GM18858 (cell line): ENCODE measurements at regions not wholly inside any gene's neighbourhood (a gene's known extent, or its start where the extent isn't known, plus 50 kb on each side); places are given as distances from the start of the nearest gene placed in this dataset.
A peak's percentile ranks its signal among the peaks of the same experiment; 100 is the strongest.
"Not testable (repeated sequence)": the region's sequence is repeated elsewhere in the genome, so short reads cannot be mapped to it uniquely, and the experiment has no call there.

Experiments
- ATAC-seq: cut with Tn5 transposase; IDR thresholded peaks from one replicate; pipeline ENCODE4 v1.9.1; 2021; ENCODE audit not compliant: unreplicated experiment

DNA sequence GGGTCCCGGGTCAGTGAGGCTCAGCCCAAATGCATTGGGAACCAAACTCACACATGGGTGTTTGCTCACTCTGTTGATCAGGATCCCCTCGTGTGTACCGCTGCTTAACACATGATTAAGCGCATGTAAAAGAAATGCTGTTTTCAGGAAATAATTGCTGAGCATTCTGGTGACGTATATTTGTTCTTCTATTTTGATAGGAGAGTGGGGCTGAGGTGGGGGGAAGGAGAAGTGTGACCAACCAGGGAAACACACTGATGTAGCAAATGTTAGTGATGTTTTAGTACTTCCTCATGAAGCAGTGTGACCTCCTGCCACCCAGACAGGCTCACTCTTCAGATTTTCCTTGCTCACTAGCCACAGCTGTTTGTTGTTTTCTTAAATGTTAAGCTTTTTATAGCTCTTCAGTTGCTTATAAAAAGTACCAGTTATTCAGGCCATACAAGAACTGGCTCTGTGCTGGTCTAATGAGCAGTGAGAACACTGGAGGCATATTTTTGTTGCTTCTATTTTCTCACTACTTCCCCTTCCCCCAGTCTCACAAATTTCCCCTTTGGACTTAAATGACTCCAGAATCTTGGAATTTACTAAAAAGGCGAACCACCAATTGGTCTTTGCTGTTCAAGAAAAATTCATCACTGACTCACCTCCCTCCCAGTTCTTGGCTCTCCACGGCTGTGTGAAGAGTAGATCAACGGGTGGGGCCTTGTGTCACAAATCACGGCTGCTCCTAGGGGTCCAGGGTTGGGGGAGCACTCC lies 79.2 kb upstream of the BACH2 start:
- ATAC-seq, result no peak

DNA sequence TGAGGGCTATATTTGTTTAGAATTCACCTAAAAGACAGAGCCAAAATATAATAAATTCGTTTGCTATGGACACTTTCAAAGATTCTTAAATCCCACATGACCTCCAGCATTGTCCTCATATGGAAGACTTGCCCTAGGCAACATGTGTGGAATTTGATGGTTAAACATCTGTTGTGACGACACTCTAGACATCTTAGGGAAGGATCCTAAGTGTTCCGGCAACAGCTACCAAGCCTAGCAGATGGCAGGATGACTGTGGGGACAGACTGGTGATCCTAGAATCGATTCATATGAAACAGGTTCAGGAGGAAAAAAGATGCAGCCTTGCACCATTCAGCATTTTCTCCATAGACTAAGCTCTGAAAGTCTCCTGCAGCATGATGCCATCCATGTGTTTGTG lies 77.6 kb upstream of the BACH2 start:
- ATAC-seq, result no peak

DNA sequence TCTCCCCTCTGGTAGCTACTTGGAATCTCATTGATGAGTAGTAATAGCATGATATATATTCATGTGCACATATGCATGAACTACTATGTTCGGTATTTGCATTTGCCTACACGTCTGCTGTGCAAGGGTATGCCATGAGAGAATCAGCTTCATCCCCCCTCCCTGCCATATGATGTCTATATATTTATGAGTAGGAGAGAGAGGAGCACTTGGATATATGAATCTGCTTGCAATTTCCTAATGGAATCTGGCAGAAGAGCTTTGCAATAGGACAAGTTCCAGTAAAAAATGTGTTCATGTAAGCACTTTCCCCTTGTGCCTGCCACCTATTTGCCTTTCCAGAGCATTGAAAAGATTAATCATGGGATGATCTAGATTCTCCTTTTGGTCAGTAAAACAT lies 76.2 kb upstream of the BACH2 start:
- ATAC-seq, result no peak

DNA sequence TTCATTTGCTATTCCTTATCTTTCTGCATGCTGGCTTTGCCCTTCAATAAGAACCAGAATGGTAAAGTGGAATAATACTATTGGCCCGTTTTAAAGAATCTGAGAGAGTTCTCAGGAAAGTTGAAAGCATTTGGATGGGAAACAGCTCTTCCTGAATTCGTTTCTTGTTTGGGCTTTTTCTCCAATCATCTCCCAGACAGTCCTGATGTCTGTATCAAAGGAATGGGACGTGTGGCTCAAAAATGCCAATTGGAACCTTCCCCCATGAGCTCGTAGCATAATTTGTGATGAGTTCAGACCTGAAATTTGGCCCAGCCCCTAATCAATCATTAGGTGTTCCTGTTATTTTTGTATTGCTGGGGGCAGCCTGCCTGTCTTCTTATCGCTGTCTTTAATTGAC lies 75.8 kb upstream of the BACH2 start:
- no peak for ATAC-seq

- ATAC-seq, result no peak
Observed at GRCh38 chr6:90370493-90370959, 73.9 kb upstream of the BACH2 start.

DNA sequence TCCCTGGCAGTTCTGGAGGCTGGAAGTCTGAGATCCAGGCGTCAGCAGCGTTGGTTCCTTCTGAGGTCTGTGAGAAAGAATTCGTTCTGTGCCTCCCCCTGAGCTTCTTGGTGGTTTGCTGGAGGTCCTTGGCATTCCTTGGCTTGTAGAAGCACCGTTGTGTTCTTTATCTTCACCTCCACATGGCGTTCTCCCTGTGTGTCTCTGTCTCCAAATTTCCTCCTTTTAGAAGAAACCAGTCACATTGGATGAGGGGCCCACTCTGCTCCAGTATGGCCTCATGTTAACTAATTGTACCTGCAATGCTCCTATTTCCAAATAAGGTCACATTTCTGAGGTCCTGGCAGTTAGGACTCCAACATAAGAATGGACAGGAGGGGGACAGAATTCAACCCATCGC lies 73.0 kb upstream of the BACH2 start:
- no peak for ATAC-seq

GRCh38 chr6:90369024-90369519 lies 72.4 kb upstream of the BACH2 start:
- peak; percentile 100 for ATAC-seq

DNA sequence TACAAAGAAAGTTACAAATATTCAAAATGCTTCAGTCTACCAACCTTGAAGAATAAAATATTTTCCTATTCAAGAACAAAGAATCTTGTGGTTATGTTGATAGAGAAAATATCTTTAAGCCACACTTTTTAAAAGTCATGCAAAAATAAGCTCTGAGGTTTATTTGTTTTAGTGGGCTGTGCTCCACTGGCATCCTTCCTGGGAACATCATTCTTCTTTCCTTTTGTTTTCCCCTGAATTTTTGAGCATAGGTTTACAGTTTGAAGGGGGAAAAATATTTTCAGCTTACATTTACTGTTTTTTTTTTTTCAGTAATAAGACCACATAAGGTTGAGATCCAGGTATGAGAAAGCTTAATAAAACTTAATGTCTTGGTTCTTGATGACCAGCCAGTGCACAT lies 72.0 kb upstream of the BACH2 start:
- ATAC-seq, result no peak

DNA sequence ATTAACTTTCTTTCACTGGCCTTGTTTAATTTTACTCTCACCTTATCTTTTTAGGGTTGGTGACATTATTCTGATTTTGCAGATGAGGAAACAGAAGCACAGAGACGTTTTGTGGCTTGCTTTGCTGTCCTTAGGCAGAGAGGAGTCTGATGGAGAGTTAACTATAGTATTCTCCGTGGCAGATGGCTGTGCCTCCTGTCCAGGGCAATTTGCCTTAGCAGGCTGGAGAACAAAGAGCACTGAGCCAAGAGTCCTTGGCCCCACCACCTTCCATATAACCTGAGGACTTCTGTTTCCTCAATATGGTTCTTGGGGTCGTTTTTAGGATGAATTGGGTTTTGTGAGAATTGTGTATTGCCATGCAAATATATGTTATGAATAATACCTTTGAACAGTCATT lies 71.4 kb upstream of the BACH2 start:
- ATAC-seq, result no peak

GRCh38 chr6:90365565-90366219 lies 69.0 kb upstream of the BACH2 start:
- no peak for ATAC-seq

DNA sequence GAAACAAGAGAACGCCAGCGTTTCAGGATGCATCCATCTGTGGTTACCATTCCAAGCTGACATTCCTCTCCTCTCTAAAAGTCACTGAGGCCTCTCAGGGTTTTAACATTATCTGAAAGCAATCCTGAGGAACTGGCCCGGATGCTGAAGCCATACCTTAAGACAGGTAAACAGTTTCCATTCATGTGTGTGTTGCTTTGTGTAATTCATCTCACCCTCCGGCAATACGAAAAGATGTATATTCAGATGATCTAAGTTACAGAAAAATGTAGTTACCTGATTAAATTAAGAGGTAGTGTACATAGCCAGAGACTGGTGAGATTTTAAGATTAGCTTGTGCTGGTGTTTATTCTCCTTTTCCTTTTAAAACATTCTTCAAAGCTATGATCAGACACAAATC lies 68.4 kb upstream of the BACH2 start:
- no peak for ATAC-seq

- ATAC-seq, result no peak
Observed at GRCh38 chr6:90364286-90364685, 67.6 kb upstream of the BACH2 start.

GRCh38 chr6:90362318-90362717 lies 65.7 kb upstream of the BACH2 start:
- ATAC-seq, result no peak

GRCh38 chr6:90361174-90361573 lies 64.5 kb upstream of the BACH2 start:
- no peak for ATAC-seq

GRCh38 chr6:90358036-90358770 lies 61.6 kb upstream of the BACH2 start:
- not testable (repeated sequence) for ATAC-seq

DNA sequence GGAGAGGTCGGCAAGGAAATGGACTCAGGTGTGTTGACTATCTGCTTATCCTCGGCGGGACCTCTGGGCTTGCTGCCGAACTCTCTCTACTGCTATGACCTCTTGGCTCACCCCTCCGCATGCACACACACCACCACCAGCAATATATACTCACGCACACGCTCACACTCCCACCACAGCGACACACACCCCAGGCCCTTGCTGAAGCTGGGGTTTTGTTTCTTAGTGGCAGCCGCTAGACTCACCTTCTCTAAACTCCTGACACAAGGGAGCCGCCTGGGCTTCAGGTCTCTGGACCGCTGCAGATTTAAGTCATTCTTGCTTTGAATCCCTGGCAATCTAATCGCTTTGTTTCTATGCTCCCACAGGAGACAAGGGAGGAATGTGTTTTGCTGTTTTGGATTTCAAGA lies 59.4 kb upstream of the BACH2 start:
- no peak for ATAC-seq

DNA sequence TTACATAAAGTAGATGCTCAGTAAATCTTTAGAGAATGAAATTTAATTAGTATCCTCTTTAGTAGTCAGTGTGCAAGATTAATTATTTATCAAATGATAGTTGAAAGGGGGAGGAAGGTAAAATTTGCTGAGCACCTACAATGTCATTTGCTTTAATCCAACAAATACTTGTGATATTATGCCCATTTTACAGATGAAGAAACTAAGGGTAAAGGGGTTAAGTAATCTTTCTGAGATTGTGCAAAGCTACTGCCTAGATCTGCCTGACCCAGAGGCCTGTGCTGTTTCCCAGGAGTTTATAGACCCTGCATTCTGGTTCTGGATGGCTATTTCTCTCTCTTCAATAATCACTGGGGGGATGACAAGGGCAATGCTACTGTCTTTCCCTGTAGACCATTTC lies 58.3 kb upstream of the BACH2 start:
- ATAC-seq, result no peak

DNA sequence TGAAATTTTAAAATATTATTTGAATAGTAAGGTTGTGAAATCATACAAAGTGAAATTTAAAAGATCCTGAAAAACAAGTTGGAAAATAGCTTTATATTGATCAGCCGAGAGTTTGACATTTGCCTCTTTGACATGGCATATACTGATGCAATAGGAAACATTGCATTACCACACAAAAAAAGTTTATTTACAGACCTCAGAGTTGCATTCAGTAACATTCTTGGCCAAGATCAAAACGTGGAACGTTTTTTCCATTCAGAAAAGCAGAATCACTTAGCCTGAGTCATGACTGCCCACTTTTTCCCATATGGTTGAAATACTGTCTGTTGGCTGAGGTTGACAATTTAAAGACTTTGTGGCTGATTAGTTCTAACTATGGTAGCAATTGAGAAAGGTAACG lies 55.1 kb upstream of the BACH2 start:
- no peak for ATAC-seq

DNA sequence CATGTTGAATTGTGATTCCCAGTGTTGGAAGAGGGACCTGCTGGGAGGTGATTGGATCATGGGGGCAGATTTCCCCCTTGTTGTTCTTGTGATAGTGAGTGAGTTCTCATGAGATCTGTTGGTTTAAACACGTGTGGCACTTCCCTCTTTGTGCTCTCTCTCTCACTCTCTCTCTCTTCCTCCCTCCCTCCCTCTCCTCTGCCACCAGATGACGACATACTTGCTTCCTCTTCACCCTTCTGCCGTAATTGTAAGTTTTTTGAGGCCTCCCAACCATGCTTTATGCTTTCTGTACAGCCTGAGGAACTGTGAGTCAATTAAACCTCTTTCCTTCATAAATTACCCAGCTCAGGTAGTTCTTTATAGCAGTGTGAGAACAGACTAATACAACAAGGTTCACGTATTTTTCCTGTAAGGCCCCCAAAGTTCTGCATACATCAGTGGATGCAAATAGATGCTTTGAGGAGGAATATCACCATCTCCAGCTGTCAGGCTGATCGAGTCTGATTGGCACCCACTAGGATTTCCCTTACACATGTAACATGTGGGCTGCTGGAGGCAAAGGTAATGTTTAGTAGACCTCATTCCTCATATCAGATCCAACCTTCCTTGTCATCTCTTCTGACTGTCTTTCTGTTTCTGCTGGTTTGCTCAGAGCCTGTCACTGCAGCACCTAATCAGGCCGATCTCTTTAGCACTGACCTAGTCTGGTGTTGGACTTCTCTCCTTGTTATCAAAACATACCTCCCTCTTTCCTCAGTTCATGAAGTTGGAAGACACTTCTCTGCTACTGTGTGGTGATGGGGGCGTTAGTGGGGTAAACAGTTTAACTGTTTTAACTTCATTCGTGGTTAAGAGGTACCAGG lies 54.3 kb upstream of the BACH2 start:
- no peak for ATAC-seq

- no peak for ATAC-seq
Observed at GRCh38 chr6:90347411-90347851, 50.8 kb upstream of the BACH2 start.

GRCh38 chr6:90346729-90347128 lies 50.1 kb upstream of the BACH2 start:
- no peak for ATAC-seq
